Gastroesophageal sphincter (tissue), 3 donors: ENCODE measurements at regions not wholly inside any gene's neighbourhood (a gene's known extent, or its start where the extent isn't known, plus 50 kb on each side); places are given as distances from the start of the nearest gene placed in this dataset.

Source experiments
- EP300 ChIP-seq: sonication (generic); formaldehyde crosslinking; IDR thresholded peaks from one replicate; pipeline ENCODE4 v1.6.1; 2017; ENCODE audit warnings: antibody characterized with exemption, mild to moderate bottlenecking
- POLR2AphosphoS5 ChIP-seq: sonication (generic); formaldehyde crosslinking; IDR thresholded peaks from one replicate; pipeline ENCODE4 v1.6.1; 2017; ENCODE audit warnings: antibody characterized with exemption
- TF ChIP-seq, protein P1 (sequence below), 4 experiments: fragments of 200-600 bp in 2 of 4; fragments of 450-650 bp in 2 of 4; sonication (generic) in 1 of 4; IDR thresholded peaks; one replicate each; pipeline ENCODE4 v1.5.1; 2017 to 2019; ENCODE audit warnings: antibody characterized with exemption in 4 of 4, mild to moderate bottlenecking in 2 of 4, moderate library complexity in 2 of 4

- TF ChIP-seq, protein P1, sequence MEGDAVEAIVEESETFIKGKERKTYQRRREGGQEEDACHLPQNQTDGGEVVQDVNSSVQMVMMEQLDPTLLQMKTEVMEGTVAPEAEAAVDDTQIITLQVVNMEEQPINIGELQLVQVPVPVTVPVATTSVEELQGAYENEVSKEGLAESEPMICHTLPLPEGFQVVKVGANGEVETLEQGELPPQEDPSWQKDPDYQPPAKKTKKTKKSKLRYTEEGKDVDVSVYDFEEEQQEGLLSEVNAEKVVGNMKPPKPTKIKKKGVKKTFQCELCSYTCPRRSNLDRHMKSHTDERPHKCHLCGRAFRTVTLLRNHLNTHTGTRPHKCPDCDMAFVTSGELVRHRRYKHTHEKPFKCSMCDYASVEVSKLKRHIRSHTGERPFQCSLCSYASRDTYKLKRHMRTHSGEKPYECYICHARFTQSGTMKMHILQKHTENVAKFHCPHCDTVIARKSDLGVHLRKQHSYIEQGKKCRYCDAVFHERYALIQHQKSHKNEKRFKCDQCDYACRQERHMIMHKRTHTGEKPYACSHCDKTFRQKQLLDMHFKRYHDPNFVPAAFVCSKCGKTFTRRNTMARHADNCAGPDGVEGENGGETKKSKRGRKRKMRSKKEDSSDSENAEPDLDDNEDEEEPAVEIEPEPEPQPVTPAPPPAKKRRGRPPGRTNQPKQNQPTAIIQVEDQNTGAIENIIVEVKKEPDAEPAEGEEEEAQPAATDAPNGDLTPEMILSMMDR (IDR thresholded peaks at IDR 0.05): no peak
- no peak for TF ChIP-seq POLR2AphosphoS5
- no peak for TF ChIP-seq EP300
Observed at GRCh38 chr1:14334336-14335176, 263.9 kb upstream of the KAZN start.
